GM19035 (cell line): ENCODE measurements at regions not wholly inside any gene's neighbourhood (a gene's known extent, or its start where the extent isn't known, plus 50 kb on each side); places are given as distances from the start of the nearest gene placed in this dataset.

Experiments used
- ATAC-seq: cut with Tn5 transposase; IDR thresholded peaks from one replicate; pipeline ENCODE4 v1.9.1; 2021; ENCODE audit not compliant: unreplicated experiment

DNA sequence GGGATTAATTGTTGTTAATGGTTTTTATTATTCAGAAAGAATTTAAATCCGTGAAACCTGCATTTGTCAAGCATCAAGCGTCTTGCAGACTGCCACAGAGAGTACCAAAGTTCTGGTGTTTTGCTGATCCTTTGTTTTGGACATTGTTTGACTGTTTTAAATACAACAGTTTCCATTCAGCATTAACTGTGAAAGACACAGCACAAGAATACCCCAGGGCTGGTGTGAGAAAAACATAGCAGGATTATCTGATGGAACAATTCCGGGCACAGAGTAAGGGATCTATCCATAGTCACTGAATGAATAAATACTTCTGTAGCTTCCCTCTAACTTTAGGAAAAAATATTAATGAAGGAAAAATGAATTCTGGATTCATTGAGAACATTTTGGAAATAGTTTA, 202.3 kb downstream of the LTN1 start:
- no peak for ATAC-seq

DNA sequence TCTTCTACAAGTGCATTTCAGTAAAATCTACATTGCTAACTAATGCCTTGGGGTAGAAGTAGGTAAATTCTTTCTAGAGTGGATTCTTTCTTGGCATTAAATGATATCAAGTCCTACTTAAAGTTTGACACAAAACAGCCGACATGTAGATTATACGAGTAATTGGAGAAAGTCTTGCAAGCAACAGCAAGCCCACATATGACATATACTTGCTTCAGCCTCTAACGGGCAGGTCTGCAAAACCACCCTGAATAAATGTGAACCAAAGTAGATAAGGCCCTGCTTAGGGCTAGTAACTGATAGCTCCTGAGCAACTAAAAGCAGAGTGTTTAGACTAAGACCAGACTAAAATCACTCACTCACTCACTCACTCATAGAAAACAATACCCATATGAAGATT, 203.2 kb downstream of the LTN1 start:
- ATAC-seq, result no peak

DNA sequence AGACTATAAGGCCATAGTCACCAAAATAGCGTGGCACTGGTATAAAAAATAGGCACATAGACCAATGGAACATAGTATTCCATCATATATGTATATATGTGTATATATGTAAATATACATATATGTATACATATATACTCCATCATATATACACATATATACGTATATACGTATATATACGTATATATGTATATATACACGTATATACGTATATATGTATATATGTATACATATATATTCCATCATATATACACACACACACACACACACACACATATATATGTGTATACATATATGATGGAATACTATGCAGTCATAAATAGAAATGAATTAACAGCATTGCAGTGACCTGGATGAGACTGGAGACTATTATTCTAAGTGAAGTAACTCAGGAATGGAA, 204.6 kb downstream of the LTN1 start:
- no peak for ATAC-seq

GRCh38 chr21:28783641-28784185, 209.0 kb downstream of the LTN1 start:
- no peak for ATAC-seq

- ATAC-seq, result peak; percentile 49
Measured at GRCh38 chr21:28781602-28782276, 210.9 kb downstream of the LTN1 start.

GRCh38 chr21:28779914-28780313, 212.8 kb downstream of the LTN1 start:
- no peak for ATAC-seq

GRCh38 chr21:28776251-28776650, 216.4 kb downstream of the LTN1 start:
- no peak for ATAC-seq

GRCh38 chr21:28775071-28775470, 217.6 kb downstream of the LTN1 start:
- ATAC-seq, result no peak

DNA sequence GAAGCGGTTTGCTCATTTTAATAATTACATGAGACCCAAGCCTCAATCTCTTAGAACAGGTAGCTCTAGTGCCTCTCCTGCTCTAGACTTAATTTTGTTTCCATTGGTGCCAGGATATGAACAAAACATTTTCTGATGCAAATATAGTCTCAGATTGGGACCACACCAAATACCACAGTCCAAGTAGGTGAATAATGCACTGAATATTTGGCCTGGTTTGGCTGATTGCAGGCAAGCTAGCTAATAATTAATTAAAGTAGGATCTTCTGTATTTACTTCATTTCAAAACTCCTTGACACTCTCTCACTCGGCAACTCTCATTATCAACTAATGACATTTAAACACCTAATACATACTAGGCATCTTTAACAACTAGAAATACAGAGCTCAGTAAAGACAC, 219.6 kb downstream of the LTN1 start:
- no peak for ATAC-seq

GRCh38 chr21:28771790-28772501, 220.7 kb downstream of the LTN1 start:
- no peak for ATAC-seq

GRCh38 chr21:28770867-28771661, 221.6 kb downstream of the LTN1 start:
- ATAC-seq, result no peak

DNA sequence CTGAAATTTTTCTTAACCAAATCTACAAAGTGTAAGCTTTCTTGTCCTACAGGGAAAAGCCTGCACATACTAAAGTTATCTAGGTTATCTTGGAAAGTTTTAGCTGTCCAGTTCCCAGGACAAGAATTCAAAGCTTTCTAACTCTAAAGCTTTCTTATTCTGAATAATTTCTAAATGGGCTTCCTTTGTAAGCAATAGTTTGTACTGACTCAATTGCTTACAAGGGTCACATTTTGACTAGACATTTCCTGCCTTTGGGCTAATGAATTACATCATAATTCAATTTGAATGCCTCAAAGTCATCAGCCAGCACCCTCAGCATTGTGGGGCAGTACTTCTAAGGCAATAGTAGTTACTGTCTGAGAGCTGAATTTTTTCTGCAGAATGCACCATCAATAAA, 223.0 kb downstream of the LTN1 start:
- no peak for ATAC-seq

- no peak for ATAC-seq
Measured at GRCh38 chr21:28768753-28769152, 223.9 kb downstream of the LTN1 start.

- ATAC-seq, result no peak
Measured at GRCh38 chr21:28767523-28767922, 225.2 kb downstream of the LTN1 start.

DNA sequence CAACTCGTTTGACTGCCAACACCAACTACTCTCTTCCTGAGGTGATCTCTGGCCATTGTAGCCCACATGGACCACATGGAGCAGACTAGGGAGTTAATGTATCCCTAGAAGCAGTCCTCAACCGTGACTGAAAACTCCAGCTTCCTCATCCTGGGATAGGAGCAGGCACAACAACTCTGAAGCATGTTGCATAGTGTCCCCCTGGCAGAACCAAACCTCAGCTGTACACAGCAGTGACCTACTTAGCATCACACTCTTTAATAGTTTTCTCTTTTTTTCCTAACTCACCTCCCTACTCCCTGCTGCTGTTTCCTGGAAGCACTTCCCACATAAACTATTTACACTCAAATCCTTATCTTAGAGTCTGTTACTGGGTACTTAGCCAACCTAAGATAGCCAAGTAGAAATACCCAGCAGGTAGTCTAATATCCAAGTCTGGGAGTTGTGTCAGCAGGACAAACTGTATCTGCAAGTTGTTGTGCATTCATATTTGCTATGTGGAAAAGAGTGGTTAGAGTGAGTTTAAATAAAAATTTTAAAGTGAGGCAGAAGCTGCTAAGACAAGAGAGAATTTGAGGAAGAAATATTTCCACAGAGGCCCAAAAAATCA, 228.8 kb downstream of the LTN1 start:
- no peak for ATAC-seq

DNA sequence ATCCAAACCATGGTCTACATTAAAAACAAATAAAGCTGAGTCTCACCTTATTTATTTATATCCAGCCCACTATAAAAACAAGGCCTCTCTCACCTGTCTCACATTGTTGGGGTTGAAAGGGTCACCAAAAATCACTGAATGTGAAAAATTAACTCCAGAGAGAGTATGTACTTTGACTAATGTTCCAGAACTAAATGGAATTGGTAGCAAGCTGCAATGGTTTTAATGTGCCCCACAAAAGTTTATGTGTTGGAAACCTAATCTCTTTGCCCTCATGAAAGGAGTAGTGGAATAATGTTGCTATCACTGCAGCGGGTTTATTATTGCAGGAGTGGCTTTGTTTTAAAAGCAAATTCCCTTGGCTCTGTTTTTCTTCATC, 230.3 kb downstream of the LTN1 start:
- ATAC-seq, result no peak

DNA sequence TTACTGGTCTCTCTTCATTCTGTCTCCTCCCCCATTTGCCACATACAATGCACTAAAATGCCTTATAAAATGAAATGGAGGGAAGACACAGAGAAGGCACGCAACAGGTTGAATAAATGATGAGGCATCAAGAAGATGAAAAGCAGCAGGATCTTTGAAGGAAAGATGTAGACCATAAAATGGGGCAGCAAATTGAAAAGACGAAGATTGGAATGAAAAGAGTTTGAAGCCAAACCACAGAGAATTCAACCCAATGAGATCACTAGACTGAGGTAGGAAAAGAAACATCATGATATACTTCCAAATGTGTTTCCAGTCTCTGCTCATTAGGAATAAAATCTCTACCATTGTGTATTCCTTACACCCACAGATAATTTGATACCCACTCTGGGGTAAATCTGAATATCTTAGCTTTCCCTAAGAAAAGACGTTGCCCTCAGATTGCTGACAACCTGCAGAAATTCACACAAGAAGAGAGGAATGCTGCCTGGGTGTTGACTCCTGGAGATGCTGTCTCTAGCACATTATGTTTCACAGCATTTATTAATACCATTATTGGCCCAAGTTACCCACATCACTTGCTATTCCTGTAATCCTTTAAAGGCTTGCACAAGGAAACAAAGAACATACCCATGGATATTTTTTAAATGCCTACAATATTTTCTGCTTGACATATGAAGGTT, 230.9 kb downstream of the LTN1 start:
- ATAC-seq, result no peak

GRCh38 chr21:28758883-28759242, 233.8 kb downstream of the LTN1 start:
- ATAC-seq, result no peak

DNA sequence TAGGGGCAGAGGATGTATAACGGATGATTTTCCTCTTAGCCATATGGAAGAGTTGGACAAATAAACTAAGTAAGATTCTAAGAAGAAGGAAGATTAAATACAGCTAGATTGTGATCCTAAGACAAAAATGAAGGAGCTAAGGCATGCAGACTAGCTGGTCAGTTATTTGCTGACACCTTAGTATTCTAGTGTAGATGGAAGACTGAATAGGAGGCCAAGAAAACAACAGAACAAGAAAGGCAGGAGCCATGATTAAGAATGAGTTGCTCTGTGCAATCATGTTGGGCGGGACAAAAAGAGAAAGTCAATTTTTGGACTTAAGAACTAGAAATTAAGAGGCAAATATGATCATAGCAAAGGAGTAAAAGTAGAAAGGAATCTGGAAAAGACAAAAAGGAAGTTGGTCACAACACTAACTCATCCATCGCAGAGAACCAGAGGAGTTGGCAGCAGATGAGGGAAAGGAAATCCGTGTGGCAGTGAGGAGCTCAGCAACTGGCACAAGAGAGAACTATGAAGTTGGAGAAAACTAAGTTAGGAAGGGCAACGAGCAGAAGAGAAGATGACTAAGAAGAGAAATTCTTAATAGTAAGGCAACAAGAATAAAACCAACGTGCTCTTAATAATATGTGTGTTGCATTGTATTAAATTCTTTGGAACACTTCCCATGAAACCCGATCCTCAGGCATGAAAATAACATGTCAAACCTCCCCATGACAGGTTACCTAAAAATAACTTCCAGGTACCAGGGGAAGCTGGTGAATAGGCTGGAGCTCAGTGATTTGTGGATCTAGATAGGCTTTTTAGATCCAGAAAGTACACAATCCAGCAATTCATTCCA, 234.4 kb downstream of the LTN1 start:
- no peak for ATAC-seq

GRCh38 chr21:28754862-28755261, 237.8 kb downstream of the LTN1 start:
- ATAC-seq, result no peak
